Muscle of leg (tissue), 3 donors: ENCODE measurements at regions not wholly inside any gene's neighbourhood (a gene's known extent, or its start where the extent isn't known, plus 50 kb on each side); places are given as distances from the start of the nearest gene placed in this dataset.

ENCODE experiments used
- DNase-seq: peaks from one replicate; pipeline ENCODE4 v3.0.0; 2013
- H3K27ac ChIP-seq: one replicate; pipeline ENCODE4 v1.5.1; 2013; ENCODE audit warnings: mild to moderate bottlenecking, low read length, control low read depth
- H3K27me3 ChIP-seq: one replicate; pipeline ENCODE4 v1.6.1; 2013; ENCODE audit warnings: low read length; ENCODE audit not compliant: control insufficient read depth, insufficient read depth
- H3K36me3 ChIP-seq: one replicate; pipeline ENCODE4 v1.6.1; 2013; ENCODE audit warnings: low read length; ENCODE audit not compliant: control insufficient read depth, insufficient read depth
- H3K4me1 ChIP-seq: one replicate; pipeline ENCODE4 v1.6.1; 2013; ENCODE audit warnings: low read length; ENCODE audit not compliant: control insufficient read depth, insufficient read depth
- H3K4me3 ChIP-seq: one replicate; pipeline ENCODE4 v1.5.1; 2013; ENCODE audit warnings: low read length, control low read depth
- H3K9me3 ChIP-seq: replicated peaks from 2 replicates; pipeline ENCODE4 v1.6.1; 2013; ENCODE audit warnings: low read depth, low read length; ENCODE audit not compliant: control insufficient read depth
- WGBS: methylation state at CpG from one replicate; pipeline ENCODE4 v1.1.5; 2013; ENCODE audit warnings: missing lambda C conversion rate; ENCODE audit not compliant: insufficient coverage; 5-methylcytosine and 5-hydroxymethylcytosine counted together

DNA sequence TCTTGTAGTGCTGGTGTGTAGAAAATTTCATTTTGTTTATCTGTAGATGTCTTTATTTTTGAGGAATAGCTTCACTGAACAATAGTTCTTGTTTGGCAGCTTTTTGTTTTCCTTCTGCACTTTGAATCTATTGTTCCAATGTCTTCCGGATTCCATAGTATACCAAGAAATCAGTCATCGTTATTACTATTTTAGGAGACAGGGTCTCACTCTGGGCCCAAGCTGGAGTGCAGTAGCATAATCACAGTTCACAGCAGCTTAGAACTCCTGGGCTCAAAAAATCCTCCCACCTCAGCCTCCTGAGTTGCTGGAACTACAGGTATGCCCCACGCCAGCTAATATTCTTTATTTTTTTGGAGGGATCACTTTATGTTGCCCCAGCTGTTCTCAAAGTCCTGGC lies 67.7 kb upstream of the RGS2 start:
- no peak overlapping the region for H3K4me3 ChIP-seq
- no peak overlapping the region for H3K27ac ChIP-seq
- no peaks in the 10 kb centered on the region for H3K36me3 ChIP-seq
- no peak for DNase-seq
- H3K4me1 ChIP-seq = no peaks in the 10 kb centered on the region
- WGBS = 89% methylated on average over 3 of the region's 3 CpGs
- no peaks in the 10 kb centered on the region for H3K27me3 ChIP-seq
- H3K9me3 ChIP-seq = peaks cover 5% of the 10 kb centered on the region

DNA sequence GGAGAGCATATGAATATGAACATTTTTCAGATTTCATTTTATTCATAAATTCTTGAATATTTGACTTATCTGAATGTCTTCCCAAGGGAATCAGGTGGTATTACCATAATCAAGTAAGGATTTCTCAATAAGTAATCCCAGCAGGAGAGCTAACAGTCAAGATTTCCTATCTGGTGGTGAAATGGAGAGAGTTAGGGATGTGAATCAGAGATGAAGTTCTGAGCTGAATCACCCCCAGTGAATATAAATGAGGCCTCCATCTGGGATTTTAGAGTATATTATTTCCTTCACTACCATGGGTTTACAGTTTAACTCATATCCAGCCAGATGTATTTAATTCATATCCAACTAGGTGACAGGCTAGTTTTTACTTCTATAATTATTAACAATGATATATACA lies 61.5 kb upstream of the RGS2 start:
- Histone ChIP-seq H3K4me1 (no peaks in the 10 kb centered on the region), H3K27ac (no peak overlapping the region), H3K27me3 (no peaks in the 10 kb centered on the region), H3K36me3 (no peaks in the 10 kb centered on the region), H3K9me3 (no peaks in the 10 kb centered on the region), H3K4me3 (no peak overlapping the region)
- peak; percentile 13 for DNase-seq

DNA sequence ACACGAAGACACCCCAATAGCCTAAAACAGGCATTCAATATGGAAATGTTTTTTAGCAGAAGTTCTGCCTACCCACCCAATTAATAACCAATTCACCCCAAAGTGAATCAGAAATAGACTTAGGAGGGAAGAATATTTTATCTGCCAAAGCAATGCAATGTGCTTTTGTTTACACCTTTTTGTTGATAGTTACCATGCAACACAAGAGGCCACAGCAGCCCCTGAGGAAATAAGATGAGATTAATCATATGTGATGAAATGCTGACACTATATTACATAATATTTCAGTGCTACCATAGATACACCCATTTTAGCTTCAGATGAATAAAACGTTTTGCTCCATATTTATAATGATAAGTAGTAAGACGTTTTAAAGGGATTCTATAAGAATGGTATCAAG lies 60.9 kb upstream of the RGS2 start:
- WGBS = no CpG with 5 or more reads among the region's 3 CpGs
- no peaks in the 10 kb centered on the region for H3K36me3 ChIP-seq

DNA sequence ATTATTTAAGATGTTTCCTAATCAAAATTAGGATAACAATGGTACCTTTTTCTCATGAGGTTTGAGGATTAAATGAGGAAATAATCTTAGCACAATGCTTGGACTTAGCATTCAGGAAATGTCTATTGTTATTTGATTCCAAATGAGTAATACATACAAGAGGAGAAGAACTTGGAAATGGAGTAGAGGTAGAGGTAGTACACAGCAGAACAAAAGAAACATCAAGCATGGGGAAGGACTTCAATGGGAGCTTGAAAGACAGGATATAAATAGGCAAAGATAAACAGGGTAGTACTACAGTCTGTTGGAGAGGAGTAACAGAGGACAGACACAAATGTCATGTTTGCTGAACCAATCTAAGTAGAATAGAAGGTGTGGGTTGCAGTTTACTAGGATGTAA lies 59.5 kb upstream of the RGS2 start:
- Histone ChIP-seq H3K9me3 (no peaks in the 10 kb centered on the region), H3K27me3 (no peaks in the 10 kb centered on the region), H3K4me1 (no peaks in the 10 kb centered on the region), H3K36me3 (no peaks in the 10 kb centered on the region), H3K27ac (no peak overlapping the region), H3K4me3 (no peak overlapping the region)
- no peak for DNase-seq

More for the DNA sequence above, 60.9 kb upstream of the RGS2 start:
- Histone ChIP-seq H3K27ac (no peak overlapping the region), H3K4me3 (no peak overlapping the region), H3K4me1 (no peaks in the 10 kb centered on the region), H3K27me3 (no peaks in the 10 kb centered on the region), H3K9me3 (no peaks in the 10 kb centered on the region)
- peak; percentile 60 for DNase-seq

DNA sequence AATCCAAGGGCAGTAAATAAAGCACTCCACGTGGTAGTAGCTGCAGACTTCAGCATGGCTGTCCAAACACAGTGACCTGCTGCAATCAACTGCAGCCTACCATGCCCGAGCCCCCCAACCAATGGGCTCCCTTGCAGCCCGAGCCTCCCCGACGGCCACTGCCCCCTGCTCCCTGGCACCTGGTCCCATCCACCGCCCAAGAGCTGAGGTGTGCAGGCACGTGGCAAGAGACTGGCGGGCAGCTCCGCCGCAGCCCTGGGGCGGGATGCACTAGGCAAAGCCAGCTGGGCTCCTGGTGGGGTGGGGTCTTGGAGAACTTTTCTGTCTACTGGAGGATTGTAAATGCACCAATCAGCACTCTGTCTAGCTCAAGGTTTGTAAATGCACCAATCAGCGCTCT lies 57.6 kb upstream of the RGS2 start:
- Histone ChIP-seq H3K27ac (no peak overlapping the region), H3K9me3 (no peaks in the 10 kb centered on the region), H3K4me3 (no peak overlapping the region), H3K27me3 (no peaks in the 10 kb centered on the region), H3K4me1 (no peaks in the 10 kb centered on the region), H3K36me3 (no peaks in the 10 kb centered on the region)
- no peak for DNase-seq
- WGBS = 92% methylated on average over 11 of the region's 12 CpGs

DNA sequence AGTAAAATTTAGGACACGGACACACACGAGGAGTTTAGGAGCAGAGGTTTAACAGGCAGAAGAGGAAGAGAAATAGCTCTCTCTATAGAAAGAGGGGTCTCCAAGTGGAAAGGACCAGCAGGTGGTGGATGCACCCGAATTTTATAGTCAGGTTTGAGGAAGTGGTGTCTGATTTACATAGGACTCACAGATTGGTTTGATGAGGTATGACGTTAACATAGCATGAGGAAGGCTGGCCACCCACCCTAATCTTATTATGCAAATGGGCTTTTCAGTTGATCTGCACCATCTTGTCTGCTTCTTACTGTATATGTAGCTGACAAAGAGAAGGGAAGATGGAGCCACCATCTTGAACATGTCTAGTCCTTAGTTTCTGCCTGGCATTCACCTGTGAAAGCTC lies 52.5 kb upstream of the RGS2 start:
- no peak for DNase-seq
- Histone ChIP-seq H3K4me3 (no peak overlapping the region), H3K9me3 (no peaks in the 10 kb centered on the region), H3K27ac (no peak overlapping the region), H3K36me3 (no peaks in the 10 kb centered on the region), H3K4me1 (no peaks in the 10 kb centered on the region), H3K27me3 (no peaks in the 10 kb centered on the region)
- 62% methylated on average over 2 of the region's 4 CpGs for WGBS

DNA sequence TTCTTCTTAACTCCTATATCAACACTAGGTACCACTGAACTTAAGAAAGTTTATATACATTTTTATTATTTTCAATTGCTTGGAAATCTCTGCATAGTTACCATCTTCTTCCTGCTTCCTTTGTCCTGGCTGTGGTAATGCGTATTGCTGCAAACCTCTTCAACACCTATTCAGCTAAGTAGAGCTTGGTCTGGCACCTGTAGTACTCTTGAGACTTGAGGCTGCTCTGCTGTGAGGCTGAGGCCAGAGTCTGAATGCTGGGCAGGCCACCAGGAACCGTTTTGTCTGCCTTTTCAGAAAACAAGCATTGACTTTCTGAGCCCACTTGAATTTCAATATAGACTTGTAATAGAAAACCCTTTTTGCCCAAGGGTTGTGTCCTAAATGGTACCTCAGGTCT lies 52.0 kb upstream of the RGS2 start:
- H3K27ac ChIP-seq = no peak overlapping the region
- WGBS = 100% methylated on average over 1 of the region's 2 CpGs
- DNase-seq = no peak
- no peaks in the 10 kb centered on the region for H3K9me3 ChIP-seq
- no peak overlapping the region for H3K4me3 ChIP-seq
- H3K4me1 ChIP-seq = no peaks in the 10 kb centered on the region
- no peaks in the 10 kb centered on the region for H3K36me3 ChIP-seq
- no peaks in the 10 kb centered on the region for H3K27me3 ChIP-seq

DNA sequence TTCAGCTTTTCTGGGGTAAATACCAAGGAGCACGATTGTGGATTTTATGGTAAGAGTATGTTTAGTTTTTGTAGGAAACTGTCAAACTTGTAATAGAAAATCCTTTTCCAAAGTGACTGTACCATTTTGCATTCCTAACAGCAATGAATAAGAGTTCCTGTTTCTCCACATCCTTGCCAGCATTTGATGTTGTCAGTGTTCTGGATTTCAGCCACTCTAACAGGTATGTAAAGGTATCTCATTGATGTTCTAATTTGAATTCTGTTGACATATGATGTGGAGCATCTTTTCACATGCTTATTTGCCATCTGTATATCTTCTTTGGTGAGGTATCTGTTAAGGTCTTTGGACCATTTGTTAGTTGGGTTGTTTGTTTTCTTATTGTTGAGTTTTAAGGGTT lies 50.3 kb upstream of the RGS2 start:
- no peak for DNase-seq
- WGBS = no CpG with 5 or more reads among the region's 1 CpG
- no peaks in the 10 kb centered on the region for H3K4me1 ChIP-seq
- no peaks in the 10 kb centered on the region for H3K9me3 ChIP-seq
- no peaks in the 10 kb centered on the region for H3K27me3 ChIP-seq
- H3K4me3 ChIP-seq = no peak overlapping the region
- no peaks in the 10 kb centered on the region for H3K36me3 ChIP-seq
- H3K27ac ChIP-seq = no peak overlapping the region
